ENCODE measurements at regions not wholly inside any gene's neighbourhood (a gene's known extent, or its start where the extent isn't known, plus 50 kb on each side); places are given as distances from the start of the nearest gene placed in this dataset.

DNA sequence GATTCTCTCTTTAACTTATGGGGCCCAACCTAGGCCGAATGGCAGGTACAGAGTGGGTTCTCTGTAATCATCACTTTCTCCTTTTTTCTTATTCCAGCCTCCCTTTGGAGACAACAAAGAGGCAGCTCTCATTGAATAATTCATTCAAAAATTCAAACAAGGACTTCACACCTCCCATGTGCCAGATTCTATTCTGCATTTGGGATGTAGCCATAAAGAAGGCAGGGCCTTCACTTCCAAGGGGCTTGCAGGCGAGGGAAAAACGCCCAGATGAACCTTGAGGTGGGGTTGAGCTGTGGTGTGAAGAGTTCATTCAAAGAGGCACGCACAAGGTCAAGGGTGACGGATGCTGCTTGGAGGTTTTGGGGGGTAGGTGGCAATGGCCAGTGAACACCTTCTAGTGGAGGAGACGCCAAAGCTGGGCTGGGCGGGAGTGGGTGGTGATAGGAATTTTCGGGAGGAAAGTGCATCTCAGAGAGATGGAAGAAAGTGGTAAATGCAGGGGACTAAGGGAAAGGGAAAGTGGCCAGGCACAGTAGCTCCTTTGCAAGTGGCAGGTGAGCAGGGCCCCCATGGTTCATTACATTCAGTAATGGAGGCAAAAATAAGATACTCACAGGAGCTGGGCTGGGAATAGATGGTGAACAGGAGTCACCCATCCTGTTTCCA, 499.6 kb downstream of the MIAT start:
- TF ChIP-seq, protein P1, sequence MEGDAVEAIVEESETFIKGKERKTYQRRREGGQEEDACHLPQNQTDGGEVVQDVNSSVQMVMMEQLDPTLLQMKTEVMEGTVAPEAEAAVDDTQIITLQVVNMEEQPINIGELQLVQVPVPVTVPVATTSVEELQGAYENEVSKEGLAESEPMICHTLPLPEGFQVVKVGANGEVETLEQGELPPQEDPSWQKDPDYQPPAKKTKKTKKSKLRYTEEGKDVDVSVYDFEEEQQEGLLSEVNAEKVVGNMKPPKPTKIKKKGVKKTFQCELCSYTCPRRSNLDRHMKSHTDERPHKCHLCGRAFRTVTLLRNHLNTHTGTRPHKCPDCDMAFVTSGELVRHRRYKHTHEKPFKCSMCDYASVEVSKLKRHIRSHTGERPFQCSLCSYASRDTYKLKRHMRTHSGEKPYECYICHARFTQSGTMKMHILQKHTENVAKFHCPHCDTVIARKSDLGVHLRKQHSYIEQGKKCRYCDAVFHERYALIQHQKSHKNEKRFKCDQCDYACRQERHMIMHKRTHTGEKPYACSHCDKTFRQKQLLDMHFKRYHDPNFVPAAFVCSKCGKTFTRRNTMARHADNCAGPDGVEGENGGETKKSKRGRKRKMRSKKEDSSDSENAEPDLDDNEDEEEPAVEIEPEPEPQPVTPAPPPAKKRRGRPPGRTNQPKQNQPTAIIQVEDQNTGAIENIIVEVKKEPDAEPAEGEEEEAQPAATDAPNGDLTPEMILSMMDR (IDR thresholded peaks at IDR 0.05; ENCODE audit: insufficient read depth, missing control alignments): no peak
- no peak for DNase-seq (ENCODE audit: insufficient read length, low spot score)
- FAIRE-seq: no peak

DNA sequence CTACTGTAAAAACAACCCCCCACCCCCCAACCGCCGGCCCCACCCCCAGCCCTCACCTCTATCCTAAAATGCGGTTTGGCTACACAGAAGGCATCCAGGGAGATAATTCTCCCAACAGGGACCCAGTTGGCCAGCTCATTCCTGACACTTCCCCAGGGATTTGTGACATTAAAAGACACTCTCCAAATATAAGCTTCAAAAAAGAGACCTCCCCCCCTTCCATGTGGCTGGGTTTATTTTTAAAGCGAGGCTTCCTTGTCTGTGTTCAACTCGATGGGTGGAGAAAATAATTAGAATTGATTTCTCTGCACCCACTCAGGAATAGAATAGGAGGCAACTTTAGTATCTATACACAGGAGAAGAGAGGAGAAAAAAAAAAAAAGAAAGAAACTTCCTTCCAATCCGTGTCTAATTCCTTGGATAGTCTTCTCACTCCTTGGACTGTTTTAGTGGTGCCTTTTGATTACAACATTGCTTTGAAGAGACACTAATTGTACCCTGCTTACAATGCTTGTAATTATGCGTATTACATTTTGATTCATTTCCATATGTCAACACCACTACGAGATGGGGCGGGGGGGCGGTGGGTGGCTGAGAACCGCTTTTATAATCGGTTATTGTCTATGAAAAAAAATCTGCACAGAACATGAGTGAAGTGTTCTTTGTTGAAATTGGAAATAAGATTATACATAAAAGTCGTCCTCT, 500.4 kb downstream of the MIAT start:
- DNase-seq (ENCODE audit: insufficient read length, low spot score) (no peak), FAIRE-seq (no peak)
- TF ChIP-seq, protein P1 (IDR thresholded peaks at IDR 0.05; ENCODE audit: insufficient read depth, missing control alignments): no peak

DNA sequence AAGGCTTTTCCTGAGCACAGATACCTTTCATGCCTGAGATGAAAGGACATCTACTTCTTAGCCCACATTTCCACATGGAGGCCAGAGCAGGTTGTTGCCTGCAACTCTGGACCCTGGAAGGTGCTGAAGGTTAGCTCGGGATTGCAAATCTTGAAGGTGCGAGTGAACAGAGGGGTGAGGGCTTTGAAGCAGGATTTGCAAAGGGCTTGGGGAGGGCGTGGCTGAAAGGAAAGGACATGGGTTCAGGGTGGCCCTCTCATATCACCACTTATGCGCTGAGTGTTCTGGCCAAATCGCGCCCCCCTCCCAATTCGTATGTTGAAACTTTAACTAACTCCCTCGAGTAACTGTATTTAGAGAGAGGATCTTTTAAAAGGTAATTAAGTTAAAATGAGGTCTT, 501.6 kb downstream of the MIAT start:
- TF ChIP-seq, protein P1 (IDR thresholded peaks at IDR 0.05; ENCODE audit: insufficient read depth, missing control alignments): no peak
- no peak for FAIRE-seq
- no peak for DNase-seq (ENCODE audit: insufficient read length, low spot score)

DNA sequence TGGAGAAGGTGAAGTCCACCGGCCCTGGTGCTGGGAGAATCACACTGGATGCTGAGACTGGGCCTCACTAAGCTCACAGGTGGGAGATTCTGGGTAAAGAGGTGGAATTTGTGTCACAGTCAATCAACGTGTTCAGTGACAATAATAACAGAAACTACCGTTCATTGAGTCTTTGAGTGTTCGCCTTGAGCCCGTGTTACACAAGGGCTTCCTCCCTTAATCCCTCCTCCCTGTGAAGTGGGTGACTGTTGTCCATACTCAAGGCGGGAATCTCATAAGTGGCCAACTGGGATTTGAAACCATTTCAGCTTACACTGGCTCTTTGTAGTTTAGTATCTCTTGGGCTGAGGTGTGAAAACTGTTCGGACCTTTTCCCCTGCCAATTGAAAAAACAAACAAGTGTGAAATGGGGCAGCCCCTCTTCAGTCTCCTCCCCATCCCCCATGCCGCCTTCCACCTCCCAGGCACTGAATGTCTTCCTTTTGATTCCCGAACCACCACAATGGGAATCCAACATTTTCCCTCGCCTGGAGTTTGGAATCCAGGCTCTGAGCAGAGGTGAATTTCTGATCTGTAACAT, 502.4 kb downstream of the MIAT start:
- TF ChIP-seq, protein P1 (IDR thresholded peaks at IDR 0.05; ENCODE audit: insufficient read depth, missing control alignments): no peak
- DNase-seq (ENCODE audit: insufficient read length, low spot score) (no peak), FAIRE-seq (no peak)

DNA sequence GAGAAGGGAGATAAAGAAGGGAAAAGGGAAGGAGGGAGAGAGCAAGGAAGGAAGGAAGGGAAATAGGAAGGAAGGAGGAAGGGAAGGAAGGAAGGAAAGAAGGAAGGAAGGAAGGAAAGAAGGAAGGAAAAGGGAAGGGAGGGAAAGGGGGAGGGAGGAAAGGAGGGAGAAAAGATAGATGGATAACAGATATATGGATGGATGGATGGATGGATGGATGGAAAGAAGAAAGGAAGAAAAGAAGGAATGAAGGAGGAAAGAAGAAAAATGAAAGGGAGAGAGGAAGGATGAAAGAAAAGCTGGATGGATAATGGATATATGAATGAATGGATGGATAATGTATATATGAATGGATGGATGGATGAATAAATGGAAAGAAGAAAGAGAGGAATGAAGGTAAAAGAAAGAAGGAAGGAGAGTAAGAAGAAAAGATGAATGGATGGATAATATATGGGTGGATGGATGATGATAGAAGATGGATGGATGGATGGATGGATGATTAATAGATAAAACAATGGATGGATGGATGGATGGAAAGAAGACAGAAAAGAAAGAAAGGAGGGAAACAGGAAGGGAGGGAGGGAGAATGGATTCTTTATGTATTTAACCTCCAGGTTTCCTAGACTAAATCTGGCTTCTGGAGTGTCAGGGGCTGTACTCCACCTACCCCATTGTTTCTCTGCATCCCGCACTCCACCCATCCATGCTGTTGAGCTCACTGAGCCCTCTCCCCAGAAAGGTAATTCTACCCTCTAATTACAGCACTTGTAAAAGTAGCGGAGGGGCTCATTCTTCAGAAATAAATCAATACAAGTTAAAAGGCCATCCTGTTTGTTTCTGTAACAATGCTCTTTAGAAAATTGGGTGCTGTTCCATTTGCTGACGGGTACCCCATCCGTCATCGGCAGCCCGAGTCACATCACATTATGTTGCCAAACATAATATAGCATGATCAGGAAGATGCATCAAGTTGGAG, 506.1 kb downstream of the MIAT start:
- TF ChIP-seq, protein P1 (IDR thresholded peaks at IDR 0.05; ENCODE audit: insufficient read depth, missing control alignments): no peak
- DNase-seq (ENCODE audit: insufficient read length, low spot score) (no peak), FAIRE-seq (no peak)

DNA sequence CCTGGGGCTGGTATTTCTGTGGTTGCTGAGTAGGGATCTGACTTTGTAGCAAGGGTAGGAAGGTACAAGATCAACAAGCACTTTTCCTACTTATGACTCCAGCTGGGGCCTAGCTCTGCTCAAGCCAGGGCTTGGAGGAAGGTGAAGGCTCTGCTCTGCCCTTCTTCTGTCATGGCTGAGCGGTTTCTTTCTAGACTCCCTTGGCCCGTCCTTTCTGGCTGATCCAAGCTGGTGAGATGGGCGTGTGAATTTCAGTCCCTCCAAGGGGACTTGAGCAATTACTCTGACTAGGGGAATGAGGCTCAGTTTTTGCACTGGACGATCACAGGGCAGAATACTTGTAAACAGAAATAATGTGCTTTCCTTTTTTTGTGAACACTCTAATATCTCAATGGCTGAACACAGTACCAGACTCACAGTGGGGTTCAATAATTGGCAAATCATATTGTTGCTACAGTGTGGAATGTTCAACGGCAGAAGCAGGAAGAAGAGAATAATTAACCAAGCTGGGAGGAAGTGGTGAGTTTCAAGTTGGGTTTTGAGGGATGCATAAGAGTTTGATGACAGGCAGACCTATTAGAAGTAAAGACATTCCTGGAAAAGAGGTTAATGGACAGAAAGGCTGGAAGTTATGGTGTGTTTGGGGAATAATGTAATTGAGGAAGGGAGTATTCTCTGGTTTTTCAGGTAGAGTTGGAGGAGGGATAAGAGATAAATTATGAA, 507.6 kb downstream of the MIAT start:
- TF ChIP-seq, protein P1 (IDR thresholded peaks at IDR 0.05; ENCODE audit: insufficient read depth, missing control alignments): no peak
- FAIRE-seq: no peak
- DNase-seq (ENCODE audit: insufficient read length, low spot score): no peak

Measured in D721Med (cell line).